CD8-positive, alpha-beta memory T cell (primary cell): ENCODE measurements at regions not wholly inside any gene's neighbourhood (a gene's known extent, or its start where the extent isn't known, plus 50 kb on each side); places are given as distances from the start of the nearest gene placed in this dataset.
A peak's percentile ranks its signal among the peaks of the same experiment; 100 is the strongest.

Source experiments
- CTCF ChIA-PET: fragments of 350-600 bp; sonication (Branson Sonifier 250); formaldehyde crosslinking; loops from one replicate; lab custom pipeline; 2021; ENCODE audit warnings: antibody characterized with exemption; lab: Charles Lee
- POLR2A ChIA-PET: fragments of 350-600 bp; sonication (Branson Sonifier 250); formaldehyde crosslinking; loops from one replicate; lab custom pipeline; 2021; ENCODE audit warnings: antibody characterized with exemption; lab: Charles Lee
- DNase-seq, 5 donors: peaks; one replicate each; pipeline versions ENCODE4 v3.0.0 to v3.0.0-alpha.2; 2020 to 2022; ENCODE audit warnings: mixed read lengths in 1 of 5
- H3K27ac ChIP-seq: one replicate; pipeline ENCODE4 v1.7.0; 2013; ENCODE audit warnings: low read depth, mild to moderate bottlenecking, low read length, moderate library complexity
- H3K27me3 ChIP-seq: 2 replicates; pipeline ENCODE4 v1.7.0; 2013; ENCODE audit warnings: low read length, mild to moderate bottlenecking; ENCODE audit not compliant: insufficient read depth, poor library complexity, severe bottlenecking
- H3K36me3 ChIP-seq: 2 replicates; pipeline ENCODE4 v1.7.0; 2013; ENCODE audit warnings: mild to moderate bottlenecking, low read length, moderate library complexity; ENCODE audit not compliant: insufficient read depth
- H3K4me1 ChIP-seq: 2 replicates; pipeline ENCODE4 v1.7.0; 2013; ENCODE audit warnings: mild to moderate bottlenecking, low read length, moderate library complexity; ENCODE audit not compliant: insufficient read depth
- H3K4me3 ChIP-seq: 2 replicates; pipeline ENCODE4 v1.7.0; 2013; ENCODE audit warnings: mild to moderate bottlenecking, low read length
- H3K9me3 ChIP-seq: 2 replicates; pipeline ENCODE4 v1.7.0; 2013; ENCODE audit warnings: mild to moderate bottlenecking, low read length
- H3K27ac Mint-ChIP-seq, 8 donors: one replicate each; pipeline ENCODE4 v1.8.0; 2020 to 2021; ENCODE audit warnings: mixed read lengths in 8 of 8, mild to moderate bottlenecking in 6 of 8, inconsistent platforms in 3 of 8, moderate library complexity in 3 of 8
- H3K27me3 Mint-ChIP-seq, 2 donors: one replicate each; pipeline ENCODE4 v1.8.0; 2020 to 2021; ENCODE audit warnings: mixed read lengths in 2 of 2, mild to moderate bottlenecking in 1 of 2, moderate library complexity in 1 of 2
- H3K36me3 Mint-ChIP-seq, 3 donors: one replicate each; pipeline ENCODE4 v1.8.0; 2020 to 2021; ENCODE audit warnings: mixed read lengths in 3 of 3, inconsistent platforms in 1 of 3, mild to moderate bottlenecking in 1 of 3
- H3K4me1 Mint-ChIP-seq, 3 donors: one replicate each; pipeline ENCODE4 v1.8.0; 2020 to 2021; ENCODE audit warnings: mixed read lengths in 3 of 3, inconsistent platforms in 1 of 3, mild to moderate bottlenecking in 1 of 3
- H3K4me3 Mint-ChIP-seq, 7 donors: one replicate each; pipeline ENCODE4 v1.8.0; 2020 to 2021; ENCODE audit warnings: mixed read lengths in 7 of 7, mild to moderate bottlenecking in 6 of 7, moderate library complexity in 4 of 7, inconsistent platforms in 2 of 7
- H3K9me3 Mint-ChIP-seq, 5 donors: one replicate each; pipeline ENCODE4 v1.8.0; 2020 to 2022; ENCODE audit warnings: mixed read lengths in 5 of 5, mild to moderate bottlenecking in 3 of 5, moderate library complexity in 2 of 5, inconsistent platforms in 1 of 5

- no peak overlapping the region for H3K4me3 Mint-ChIP-seq
- H3K36me3 ChIP-seq, result no peaks in the 10 kb centered on the region
- H3K9me3 ChIP-seq, result no peaks in the 10 kb centered on the region
- no peak overlapping the region for H3K27ac ChIP-seq
- H3K4me3 ChIP-seq, result no peak overlapping the region
- no peaks in the 10 kb centered on the region for H3K27me3 ChIP-seq
- CTCF ChIA-PET, result no interaction called here
- no peaks in the 10 kb centered on the region for H3K36me3 Mint-ChIP-seq
- no peaks in the 10 kb centered on the region for H3K4me1 Mint-ChIP-seq
- H3K27me3 Mint-ChIP-seq, result peaks cover 6 to 30% of the 10 kb centered on the region in 2 donors
- H3K9me3 Mint-ChIP-seq, result no peaks in the 10 kb centered on the region
- H3K27ac Mint-ChIP-seq, result no peak overlapping the region
- DNase-seq, result no peak
- POLR2A ChIA-PET, result no interaction called here
- H3K4me1 ChIP-seq, result no peaks in the 10 kb centered on the region
Measured at GRCh38 chr5:1748271-1748670, 51.4 kb downstream of the MRPL36 start.

- Histone ChIP-seq H3K27ac (no peak overlapping the region), H3K27me3 (no peaks in the 10 kb centered on the region), H3K4me1 (no peaks in the 10 kb centered on the region), H3K4me3 (no peak overlapping the region), H3K36me3 (no peaks in the 10 kb centered on the region), H3K9me3 (no peaks in the 10 kb centered on the region)
- no peaks in the 10 kb centered on the region for H3K4me1 Mint-ChIP-seq
- H3K27me3 Mint-ChIP-seq, result peaks cover 6 to 34% of the 10 kb centered on the region in 2 donors
- no peaks in the 10 kb centered on the region for H3K9me3 Mint-ChIP-seq
- DNase-seq, result peak in 1 of 5 donors; percentile 7
- no peak overlapping the region for H3K27ac Mint-ChIP-seq
- CTCF ChIA-PET, result no interaction called here
- H3K4me3 Mint-ChIP-seq, result no peak overlapping the region
- no peaks in the 10 kb centered on the region for H3K36me3 Mint-ChIP-seq
- POLR2A ChIA-PET, result no interaction called here
Measured at GRCh38 chr5:1747803-1748085, 51.9 kb downstream of the MRPL36 start.

DNA sequence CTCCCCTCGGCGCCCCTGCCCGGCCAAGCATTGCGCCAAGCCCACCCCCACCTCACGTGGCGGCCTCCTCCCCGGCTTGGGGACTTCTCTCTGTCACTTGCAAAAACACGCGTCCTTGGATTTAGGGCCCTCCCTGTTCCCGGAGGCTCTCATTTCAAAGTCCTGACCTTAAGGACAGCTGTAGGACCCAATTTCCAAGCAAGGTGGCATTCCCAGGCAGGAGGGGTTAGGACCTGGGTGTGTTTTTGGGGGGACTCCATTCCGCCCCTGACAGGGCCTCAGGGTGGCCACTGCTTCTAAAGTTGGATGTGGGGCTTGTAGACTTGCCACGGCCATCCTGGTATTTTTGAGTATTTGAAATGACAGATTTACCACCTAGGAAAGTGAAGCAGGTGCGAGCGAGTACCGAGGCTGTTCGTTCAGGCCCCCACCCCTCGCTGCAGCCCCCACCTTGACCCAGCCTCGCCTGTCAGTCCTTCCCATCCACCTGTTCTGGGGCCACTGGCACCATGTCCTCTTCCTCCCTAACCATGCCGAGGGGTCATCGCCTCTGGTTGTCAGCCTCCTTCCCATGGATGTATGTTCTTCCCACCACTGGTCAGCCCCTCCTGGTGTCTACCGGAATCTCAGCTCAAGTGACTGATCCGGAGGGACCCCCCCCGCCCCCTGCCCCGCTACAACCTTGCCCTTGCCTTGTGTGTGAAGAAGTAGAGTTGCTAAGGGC is 52.4 kb downstream of the MRPL36 start:
- no peaks in the 10 kb centered on the region for H3K9me3 ChIP-seq
- peak in 1 of 5 donors; percentile 26 for DNase-seq
- H3K4me3 ChIP-seq, result no peak overlapping the region
- Mint-ChIP-seq H3K4me1 (no peaks in the 10 kb centered on the region), H3K4me3 (no peak overlapping the region), H3K27me3 (peaks cover 6 to 36% of the 10 kb centered on the region in 2 donors), H3K27ac (no peak overlapping the region), H3K9me3 (peaks cover 0 to 1% (median under 1%) of the 10 kb centered on the region in 5 donors), H3K36me3 (no peaks in the 10 kb centered on the region)
- no peak overlapping the region for H3K27ac ChIP-seq
- ChIA-PET CTCF (no interaction called here), POLR2A (no interaction called here)
- no peaks in the 10 kb centered on the region for H3K27me3 ChIP-seq
- H3K36me3 ChIP-seq, result no peaks in the 10 kb centered on the region
- H3K4me1 ChIP-seq, result no peaks in the 10 kb centered on the region

GRCh38 chr5:1746371-1747078 is 53.1 kb downstream of the MRPL36 start:
- Histone ChIP-seq H3K36me3 (no peaks in the 10 kb centered on the region), H3K27me3 (no peaks in the 10 kb centered on the region), H3K4me1 (no peaks in the 10 kb centered on the region), H3K4me3 (no peak overlapping the region), H3K9me3 (no peaks in the 10 kb centered on the region), H3K27ac (no peak overlapping the region)
- Mint-ChIP-seq H3K9me3 (peaks cover 0 to 5% (median 3%) of the 10 kb centered on the region in 5 donors), H3K4me1 (no peaks in the 10 kb centered on the region), H3K27ac (no peak overlapping the region), H3K27me3 (peaks cover 9 to 38% of the 10 kb centered on the region in 2 donors), H3K36me3 (peaks cover 0 to 2% (median 0%) of the 10 kb centered on the region in 3 donors), H3K4me3 (no peak overlapping the region)
- peak in 1 of 5 donors; percentile 48 for DNase-seq
- ChIA-PET POLR2A (no interaction called here), CTCF (no interaction called here)

GRCh38 chr5:1745796-1746370 is 53.8 kb downstream of the MRPL36 start:
- H3K9me3 Mint-ChIP-seq, result peaks cover 0 to 8% (median 3%) of the 10 kb centered on the region in 5 donors
- POLR2A ChIA-PET, result no interaction called here
- Histone ChIP-seq H3K36me3 (no peaks in the 10 kb centered on the region), H3K27ac (no peak overlapping the region), H3K4me3 (no peak overlapping the region), H3K4me1 (no peaks in the 10 kb centered on the region), H3K27me3 (no peaks in the 10 kb centered on the region), H3K9me3 (no peaks in the 10 kb centered on the region)
- no peaks in the 10 kb centered on the region for H3K4me1 Mint-ChIP-seq
- peaks cover 8 to 40% of the 10 kb centered on the region in 2 donors for H3K27me3 Mint-ChIP-seq
- H3K4me3 Mint-ChIP-seq, result no peak overlapping the region
- no peak for DNase-seq
- CTCF ChIA-PET, result no interaction called here
- no peak overlapping the region for H3K27ac Mint-ChIP-seq
- peaks cover 0 to 2% (median 0%) of the 10 kb centered on the region in 3 donors for H3K36me3 Mint-ChIP-seq

- Mint-ChIP-seq H3K27ac (no peak overlapping the region), H3K9me3 (peaks cover 0 to 11% (median 3%) of the 10 kb centered on the region in 5 donors), H3K4me1 (no peaks in the 10 kb centered on the region), H3K27me3 (peaks cover 8 to 38% of the 10 kb centered on the region in 2 donors), H3K4me3 (no peak overlapping the region), H3K36me3 (peaks cover 0 to 2% (median 0%) of the 10 kb centered on the region in 3 donors)
- H3K27ac ChIP-seq, result no peak overlapping the region
- POLR2A ChIA-PET, result no interaction called here
- H3K27me3 ChIP-seq, result no peaks in the 10 kb centered on the region
- DNase-seq, result peak in 1 of 5 donors; percentile 23
- H3K36me3 ChIP-seq, result no peaks in the 10 kb centered on the region
- no peaks in the 10 kb centered on the region for H3K4me1 ChIP-seq
- CTCF ChIA-PET, result no interaction called here
- H3K9me3 ChIP-seq, result no peaks in the 10 kb centered on the region
- no peak overlapping the region for H3K4me3 ChIP-seq
Measured at GRCh38 chr5:1745123-1745795, 54.4 kb downstream of the MRPL36 start.

GRCh38 chr5:1744393-1745122 is 55.1 kb downstream of the MRPL36 start:
- Histone ChIP-seq H3K4me1 (no peaks in the 10 kb centered on the region), H3K4me3 (no peak overlapping the region), H3K36me3 (no peaks in the 10 kb centered on the region), H3K27ac (no peak overlapping the region), H3K9me3 (no peaks in the 10 kb centered on the region), H3K27me3 (no peaks in the 10 kb centered on the region)
- POLR2A ChIA-PET, result no interaction called here
- Mint-ChIP-seq H3K9me3 (peaks cover 3 to 12% (median 8%) of the 10 kb centered on the region in 5 donors), H3K36me3 (peaks cover 0 to 2% (median 0%) of the 10 kb centered on the region in 3 donors), H3K27me3 (peaks cover 11 to 41% of the 10 kb centered on the region in 2 donors), H3K27ac (no peak overlapping the region), H3K4me1 (no peaks in the 10 kb centered on the region), H3K4me3 (no peak overlapping the region)
- CTCF ChIA-PET, result no interaction called here
- peak in 1 of 5 donors; percentile 1 for DNase-seq
